CD1c-positive myeloid dendritic cell (primary cell): ENCODE measurements at regions not wholly inside any gene's neighbourhood (a gene's known extent, or its start where the extent isn't known, plus 50 kb on each side); places are given as distances from the start of the nearest gene placed in this dataset.
"Not testable (repeated sequence)": the region's sequence is repeated elsewhere in the genome, so short reads cannot be mapped to it uniquely, and the experiment has no call there.

ENCODE experiments used
- DNase-seq: peaks from one replicate; pipeline ENCODE4 v3.0.0-alpha.2; 2016; ENCODE audit errors: extremely low spot score

DNA sequence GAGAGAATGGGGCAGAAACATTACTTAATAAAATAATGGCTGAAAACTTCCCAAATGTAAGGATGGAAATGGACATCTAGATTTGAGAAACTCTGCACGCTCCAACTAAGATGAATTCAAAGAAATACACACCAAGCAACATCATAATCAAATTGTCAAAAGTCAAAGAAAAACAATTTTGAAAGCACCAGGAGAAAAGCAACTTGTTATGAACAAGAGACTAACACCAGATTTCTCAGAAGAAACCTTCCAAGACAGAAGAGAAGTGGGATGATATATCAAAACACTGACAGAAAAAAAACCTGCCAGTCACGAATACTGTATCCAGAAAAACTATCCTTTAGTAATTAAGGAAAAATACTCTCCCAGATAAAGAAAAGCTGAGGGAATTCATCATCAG lies 208.6 kb upstream of the SAMSN1 start:
- no peak for DNase-seq

DNA sequence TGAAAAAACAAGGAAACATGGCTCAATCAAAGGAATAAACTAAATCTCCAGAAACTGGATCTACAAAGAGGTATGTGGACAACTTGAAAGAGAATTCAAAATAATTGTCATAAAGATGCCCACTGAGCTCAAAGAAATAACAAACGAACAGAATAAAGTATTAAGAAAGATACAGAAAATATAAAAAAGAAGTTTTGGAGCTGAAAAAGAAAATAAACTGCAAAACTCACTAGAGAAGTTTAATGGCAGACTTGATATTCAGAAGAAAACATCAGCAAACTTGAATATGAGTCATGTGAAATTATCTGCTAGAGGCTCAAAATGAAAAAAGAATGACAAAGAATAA lies 208.1 kb upstream of the SAMSN1 start:
- DNase-seq: no peak

DNA sequence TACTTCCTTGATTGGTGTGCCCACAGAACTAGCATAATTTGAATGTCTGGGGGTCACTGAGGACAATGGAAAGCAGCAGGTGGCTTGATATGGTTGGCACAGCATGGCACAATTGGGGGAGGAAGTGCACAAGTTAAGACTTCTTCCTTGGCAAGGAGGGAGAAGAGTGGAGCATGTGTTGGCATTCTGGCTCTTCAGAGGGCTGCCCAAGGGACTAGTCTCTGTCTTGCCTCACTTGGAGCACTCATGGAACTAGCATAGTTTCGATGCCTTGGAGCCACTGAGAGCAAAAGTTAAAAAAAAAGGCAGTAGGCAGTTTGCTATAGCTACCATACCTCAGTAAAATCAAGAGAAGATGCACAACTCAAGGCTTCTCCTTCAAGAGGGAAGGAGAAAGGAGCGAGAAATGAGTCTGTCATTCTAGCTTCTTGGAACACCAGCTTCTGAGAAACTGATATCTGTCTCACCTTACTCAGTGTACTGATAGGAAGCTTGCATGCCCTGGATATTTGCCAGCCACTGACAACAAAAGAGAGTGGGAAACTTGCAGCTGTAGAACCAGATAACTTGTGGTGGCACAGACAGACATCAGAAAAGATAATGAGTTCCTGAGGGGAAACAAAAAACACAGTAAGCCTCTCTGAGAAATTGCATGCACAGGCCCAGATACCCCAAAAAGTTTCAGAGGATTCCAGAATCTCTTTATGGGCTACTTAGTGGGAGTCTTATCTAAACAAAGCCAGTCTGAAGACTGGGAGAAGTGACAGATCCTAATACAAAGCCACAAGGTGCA lies 207.5 kb upstream of the SAMSN1 start:
- DNase-seq: no peak

- DNase-seq: no peak
These were observed 207.0 kb upstream of the SAMSN1 start for GRCh38 chr21:14753069-14753465.

- no peak for DNase-seq
These were observed 206.3 kb upstream of the SAMSN1 start for GRCh38 chr21:14752345-14752909.

DNA sequence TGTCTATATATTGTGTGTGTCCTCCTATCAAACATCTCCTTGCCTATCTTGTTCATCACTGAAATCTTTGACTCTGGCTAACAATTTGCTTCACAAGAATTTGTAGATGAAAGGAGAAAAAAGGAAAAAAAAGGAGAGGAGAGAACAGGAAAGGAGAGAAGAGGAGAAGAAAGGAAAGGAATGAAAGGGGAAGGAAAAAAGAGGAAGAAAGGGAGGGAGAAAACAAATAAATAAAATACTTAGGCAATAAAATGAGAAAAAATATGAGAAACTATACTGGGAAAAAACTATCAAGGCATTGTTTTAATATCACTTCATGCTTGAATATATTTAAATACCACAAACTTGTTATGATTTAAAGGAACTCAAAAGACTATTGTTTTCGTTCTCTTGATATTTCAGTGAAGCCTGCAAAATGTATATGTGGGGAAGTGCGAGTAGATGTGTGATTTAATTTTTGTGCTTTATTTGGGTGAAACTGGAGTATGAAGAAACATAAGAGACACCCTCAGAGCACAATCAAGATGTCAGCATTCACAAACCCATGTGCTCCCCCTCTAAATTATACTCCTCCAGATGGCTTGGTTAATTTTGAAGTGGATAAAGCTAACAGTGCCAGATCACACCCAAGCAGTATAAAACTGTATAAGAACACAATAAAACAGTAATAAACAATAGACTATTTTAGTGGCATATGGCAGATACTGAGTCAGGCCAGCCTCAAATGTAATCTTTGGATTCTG lies 205.7 kb upstream of the SAMSN1 start:
- no peak for DNase-seq

DNA sequence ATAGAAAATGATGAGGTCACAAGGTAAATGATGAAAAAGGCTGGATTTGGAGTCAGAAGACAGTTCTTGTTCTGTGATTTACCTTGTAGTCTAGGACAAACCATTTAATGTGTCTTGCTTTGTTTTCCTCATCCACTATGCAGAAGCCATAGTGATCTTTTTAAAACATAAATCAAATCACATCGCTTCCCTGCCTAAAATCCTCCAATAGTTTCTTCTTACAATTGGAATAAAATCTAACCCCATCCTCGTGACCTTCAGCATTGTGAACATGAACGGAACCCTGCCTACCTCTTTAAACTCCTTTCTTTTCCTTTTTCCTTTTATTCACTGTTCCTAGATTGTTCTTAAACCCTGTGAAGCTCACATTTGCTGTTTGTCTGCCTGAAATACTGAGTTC lies 204.9 kb upstream of the SAMSN1 start:
- no peak for DNase-seq

GRCh38 chr21:14750041-14750440 lies 203.9 kb upstream of the SAMSN1 start:
- DNase-seq: no peak

DNA sequence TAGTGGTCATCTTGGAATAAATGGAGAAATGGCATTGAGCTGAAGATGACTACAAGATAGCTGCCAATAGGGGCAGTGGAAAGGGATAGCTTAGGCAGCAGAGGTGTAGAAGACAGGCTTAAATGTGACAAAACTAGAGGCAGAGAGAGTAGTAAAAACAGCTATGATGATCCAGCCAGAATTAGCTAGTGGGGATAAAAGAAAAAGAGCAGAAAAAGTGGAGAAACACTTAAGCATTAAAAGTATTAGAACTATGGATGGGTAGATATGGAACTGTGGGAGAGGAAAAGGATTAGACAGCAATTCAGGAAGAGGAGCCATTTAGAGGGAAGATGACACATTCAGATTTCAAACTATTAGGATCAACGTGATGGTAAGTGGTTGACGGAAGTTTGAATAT lies 202.5 kb upstream of the SAMSN1 start:
- no peak for DNase-seq

DNA sequence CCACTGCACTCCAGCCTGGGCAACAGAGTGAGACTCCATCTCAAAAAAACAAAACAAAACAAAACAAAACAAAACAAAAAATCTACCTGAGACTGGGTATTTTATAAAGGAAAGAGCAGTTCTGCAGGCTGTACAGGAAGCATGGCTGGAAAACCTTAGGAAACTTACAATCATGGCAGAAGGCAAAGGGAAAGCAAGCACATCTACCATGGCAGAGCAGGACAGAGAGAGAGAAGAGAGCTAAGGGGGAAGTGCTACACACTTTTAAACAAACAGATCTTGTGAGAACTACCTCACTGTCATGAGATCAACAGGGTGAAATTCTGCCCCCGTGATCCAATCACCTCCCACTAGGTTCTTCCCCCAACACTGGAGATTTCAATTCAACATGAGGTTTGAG lies 198.3 kb upstream of the SAMSN1 start:
- peak; percentile 23 for DNase-seq

DNA sequence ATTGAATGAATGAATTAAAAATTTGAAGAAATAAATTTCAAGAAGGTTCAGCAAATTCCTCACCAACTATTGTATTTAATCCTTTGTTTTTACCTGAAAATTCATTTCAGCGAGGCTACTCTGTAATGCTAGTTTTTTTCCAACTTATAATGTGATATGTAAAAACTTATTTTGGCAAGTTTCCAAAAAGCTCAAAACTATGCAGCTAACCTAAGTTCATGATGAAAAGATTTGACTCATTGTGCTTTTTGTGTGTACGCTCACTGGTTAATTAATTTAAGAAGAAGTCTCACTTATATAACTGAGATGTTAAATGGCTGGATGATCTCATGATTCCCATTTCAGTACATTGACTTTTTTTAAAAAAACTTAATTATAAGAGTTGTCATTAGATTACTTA lies 196.0 kb upstream of the SAMSN1 start:
- no peak for DNase-seq

- DNase-seq: no peak
These were observed 195.1 kb upstream of the SAMSN1 start for GRCh38 chr21:14741256-14741655.

- DNase-seq: no peak
These were observed 194.6 kb upstream of the SAMSN1 start for GRCh38 chr21:14740692-14741091.

GRCh38 chr21:14740116-14740515 lies 194.0 kb upstream of the SAMSN1 start:
- no peak for DNase-seq

DNA sequence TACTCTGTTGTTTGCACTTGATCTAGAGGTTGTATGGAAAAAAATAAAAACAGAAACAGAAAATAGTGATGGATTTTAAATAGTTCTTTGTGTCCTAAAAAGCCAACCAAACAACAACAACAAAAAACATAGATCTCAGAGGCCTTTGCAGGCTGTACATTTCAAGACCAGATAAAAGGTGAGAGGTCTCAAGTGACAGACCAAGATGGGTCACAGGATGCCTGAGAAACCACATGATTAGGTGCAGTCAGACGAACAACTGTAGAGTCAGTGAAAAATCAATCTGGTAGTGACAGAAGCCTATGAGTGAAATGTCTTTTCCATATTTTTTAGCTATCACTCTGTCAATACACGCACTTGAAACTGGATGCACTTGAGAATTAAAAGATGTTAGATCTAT lies 193.5 kb upstream of the SAMSN1 start:
- DNase-seq: no peak

GRCh38 chr21:14738576-14738975 lies 192.5 kb upstream of the SAMSN1 start:
- not testable (repeated sequence) for DNase-seq

- DNase-seq: peak; percentile 72
These were observed 191.8 kb upstream of the SAMSN1 start for GRCh38 chr21:14737922-14738321.

- peak; percentile 20 for DNase-seq
These were observed 191.2 kb upstream of the SAMSN1 start for GRCh38 chr21:14737284-14737691.

- DNase-seq: no peak
These were observed 190.6 kb upstream of the SAMSN1 start for GRCh38 chr21:14736672-14737071.

DNA sequence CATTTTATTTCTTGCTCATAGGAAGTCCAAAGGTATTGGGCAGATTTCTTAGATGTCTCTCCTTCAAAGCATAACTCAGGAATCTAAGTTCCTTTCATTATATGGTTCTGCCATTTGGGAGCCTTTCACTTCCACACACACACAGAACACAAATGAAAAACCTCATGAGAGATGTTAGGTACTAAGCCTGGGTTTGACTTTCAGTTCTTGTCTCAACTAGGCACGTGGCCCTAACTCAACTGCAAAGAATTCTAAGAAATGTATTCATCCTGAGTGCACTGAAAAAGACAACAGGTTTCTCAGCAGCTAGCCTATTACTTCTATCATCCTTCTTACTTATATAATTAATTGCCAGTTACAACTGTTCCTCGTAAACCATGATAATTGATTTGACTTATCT lies 190.0 kb upstream of the SAMSN1 start:
- DNase-seq: peak; percentile 47

DNA sequence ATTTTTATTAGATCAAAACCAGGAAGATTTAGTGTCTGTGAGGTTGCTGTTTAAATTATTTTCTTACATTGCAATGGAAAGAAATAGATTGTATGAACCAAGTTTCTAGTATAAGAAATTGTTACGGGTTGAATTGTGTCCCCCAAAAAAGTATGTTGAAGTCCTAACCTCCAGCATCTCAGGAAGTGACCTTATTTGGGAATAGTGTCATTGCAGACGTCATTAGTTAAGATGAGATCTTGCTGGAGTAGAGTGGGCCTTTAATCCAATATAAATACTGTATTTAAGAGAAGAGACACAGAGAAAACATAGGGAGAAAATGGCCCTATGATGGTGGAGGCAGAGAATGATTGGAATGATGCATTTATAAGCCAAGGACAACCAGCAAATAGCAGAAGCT lies 188.7 kb upstream of the SAMSN1 start:
- DNase-seq: no peak

DNA sequence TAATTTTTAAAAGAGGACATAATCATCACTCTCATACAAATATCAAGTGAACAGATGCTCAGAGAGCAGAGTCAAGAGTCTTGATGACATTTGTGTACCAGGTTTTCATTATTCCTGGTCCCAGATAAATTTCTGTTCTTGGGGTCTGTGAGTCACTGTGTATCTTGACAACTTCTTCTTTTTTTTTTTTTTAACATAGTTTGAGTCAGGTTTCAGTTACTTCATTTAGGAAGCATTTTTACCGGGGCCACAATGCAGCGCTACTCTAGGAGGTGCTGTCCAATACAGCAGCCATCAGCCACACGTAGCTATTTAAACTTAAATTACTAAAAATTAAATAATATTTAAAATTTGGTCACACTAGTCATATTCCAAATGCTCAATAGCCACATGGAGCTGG lies 188.1 kb upstream of the SAMSN1 start:
- peak; percentile 66 for DNase-seq

DNA sequence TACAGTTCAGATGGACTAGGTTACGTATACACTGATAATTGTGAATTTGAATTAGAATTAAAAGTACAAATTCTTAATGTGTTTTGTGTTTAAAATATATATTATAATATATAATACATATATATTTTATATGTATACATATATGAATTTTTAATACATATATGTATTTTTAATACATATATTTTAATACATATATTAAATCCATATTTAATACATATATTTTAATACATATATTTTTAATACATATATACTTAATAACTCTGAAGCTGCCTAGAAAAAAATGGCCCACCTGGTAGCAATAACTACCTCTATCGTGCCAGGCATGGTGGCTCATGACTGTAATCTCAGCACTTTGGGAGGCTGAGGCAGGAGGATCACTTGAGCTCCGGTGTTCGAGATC lies 179.1 kb upstream of the SAMSN1 start:
- DNase-seq: no peak
